ENCODE measurements at regions not wholly inside any gene's neighbourhood (a gene's known extent, or its start where the extent isn't known, plus 50 kb on each side); places are given as distances from the start of the nearest gene placed in this dataset.

DNA sequence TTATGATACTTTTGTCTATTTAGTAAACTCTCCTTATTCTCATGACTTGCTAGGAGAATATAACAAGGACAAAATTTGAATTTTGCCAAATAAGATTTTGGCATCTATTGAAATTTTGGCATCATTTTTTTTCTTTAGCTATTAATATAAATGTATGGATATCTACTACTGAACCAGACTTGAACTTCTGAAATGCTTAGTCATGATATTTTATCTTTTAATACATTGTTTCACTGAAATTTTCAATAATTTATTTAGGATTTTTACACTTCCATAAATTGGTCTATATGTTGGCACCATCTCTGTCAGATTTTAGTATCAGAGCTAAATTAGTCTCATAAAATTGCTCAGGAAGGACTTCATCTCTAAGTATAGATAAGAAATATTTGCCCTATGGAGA lies 149.8 kb downstream of the CYP26B1 start (continued):
- TF ChIP-seq ZBTB40 (IDR thresholded peaks at IDR 0.05): no peak
- TF ChIP-seq ZBTB40 (CRISPR knock-in tag; IDR thresholded peaks at IDR 0.05): no peak
- no peak for TF ChIP-seq CAMTA2 (CRISPR knock-in tag; conservative IDR thresholded peaks at IDR 0.05)
- TF ChIP-seq ZNF699 (CRISPR knock-in tag; IDR thresholded peaks at IDR 0.05; ENCODE audit: insufficient replicate concordance): no peak
- TF ChIP-seq MAFG (tag; conservative IDR thresholded peaks at IDR 0.05): peak; percentile 59
- TF ChIP-seq SRF (CRISPR knock-in tag; IDR thresholded peaks at IDR 0.05): no peak
- TF ChIP-seq PTRF (tag; IDR thresholded peaks at IDR 0.05): no peak
- no peak for TF ChIP-seq SRSF1 (IDR thresholded peaks at IDR 0.05; ENCODE audit: low read depth, low read length)
- no peak for TF ChIP-seq ZKSCAN8 (CRISPR knock-in tag; IDR thresholded peaks at IDR 0.05)
- TF ChIP-seq E2F3 (CRISPR knock-in tag; IDR thresholded peaks at IDR 0.05): no peak
- no peak for TF ChIP-seq ZNF444 (CRISPR knock-in tag; IDR thresholded peaks at IDR 0.05)
- TF ChIP-seq RBM17 (IDR thresholded peaks at IDR 0.05; ENCODE audit: borderline replicate concordance, low read depth, low read length): no peak
- peak; percentile 70 for TF ChIP-seq C11orf30 (IDR thresholded peaks at IDR 0.05; ENCODE audit: low read depth)
- TF ChIP-seq, protein P1, sequence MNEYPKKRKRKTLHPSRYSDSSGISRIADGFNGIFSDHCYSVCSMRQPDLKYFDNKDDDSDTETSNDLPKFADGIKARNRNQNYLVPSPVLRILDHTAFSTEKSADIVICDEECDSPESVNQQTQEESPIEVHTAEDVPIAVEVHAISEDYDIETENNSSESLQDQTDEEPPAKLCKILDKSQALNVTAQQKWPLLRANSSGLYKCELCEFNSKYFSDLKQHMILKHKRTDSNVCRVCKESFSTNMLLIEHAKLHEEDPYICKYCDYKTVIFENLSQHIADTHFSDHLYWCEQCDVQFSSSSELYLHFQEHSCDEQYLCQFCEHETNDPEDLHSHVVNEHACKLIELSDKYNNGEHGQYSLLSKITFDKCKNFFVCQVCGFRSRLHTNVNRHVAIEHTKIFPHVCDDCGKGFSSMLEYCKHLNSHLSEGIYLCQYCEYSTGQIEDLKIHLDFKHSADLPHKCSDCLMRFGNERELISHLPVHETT (CRISPR knock-in tag; conservative IDR thresholded peaks at IDR 0.05 in 1 of 2, IDR thresholded peaks at IDR 0.05 in 1 of 2): no peak
- TF ChIP-seq ZBED1 (IDR thresholded peaks at IDR 0.05): no peak
- TF ChIP-seq GABPA (tag; conservative IDR thresholded peaks at IDR 0.05; ENCODE audit: low read depth): no peak
- TF ChIP-seq, protein P2, sequence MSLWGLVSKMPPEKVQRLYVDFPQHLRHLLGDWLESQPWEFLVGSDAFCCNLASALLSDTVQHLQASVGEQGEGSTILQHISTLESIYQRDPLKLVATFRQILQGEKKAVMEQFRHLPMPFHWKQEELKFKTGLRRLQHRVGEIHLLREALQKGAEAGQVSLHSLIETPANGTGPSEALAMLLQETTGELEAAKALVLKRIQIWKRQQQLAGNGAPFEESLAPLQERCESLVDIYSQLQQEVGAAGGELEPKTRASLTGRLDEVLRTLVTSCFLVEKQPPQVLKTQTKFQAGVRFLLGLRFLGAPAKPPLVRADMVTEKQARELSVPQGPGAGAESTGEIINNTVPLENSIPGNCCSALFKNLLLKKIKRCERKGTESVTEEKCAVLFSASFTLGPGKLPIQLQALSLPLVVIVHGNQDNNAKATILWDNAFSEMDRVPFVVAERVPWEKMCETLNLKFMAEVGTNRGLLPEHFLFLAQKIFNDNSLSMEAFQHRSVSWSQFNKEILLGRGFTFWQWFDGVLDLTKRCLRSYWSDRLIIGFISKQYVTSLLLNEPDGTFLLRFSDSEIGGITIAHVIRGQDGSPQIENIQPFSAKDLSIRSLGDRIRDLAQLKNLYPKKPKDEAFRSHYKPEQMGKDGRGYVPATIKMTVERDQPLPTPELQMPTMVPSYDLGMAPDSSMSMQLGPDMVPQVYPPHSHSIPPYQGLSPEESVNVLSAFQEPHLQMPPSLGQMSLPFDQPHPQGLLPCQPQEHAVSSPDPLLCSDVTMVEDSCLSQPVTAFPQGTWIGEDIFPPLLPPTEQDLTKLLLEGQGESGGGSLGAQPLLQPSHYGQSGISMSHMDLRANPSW (CRISPR knock-in tag; IDR thresholded peaks at IDR 0.05): no peak

All from K562 (cell line).